DMS114 treated with DMSO at 0.1 percent for 48 hours (cell line): ENCODE measurements at regions not wholly inside any gene's neighbourhood (a gene's known extent, or its start where the extent isn't known, plus 50 kb on each side); places are given as distances from the start of the nearest gene placed in this dataset.
"Not testable (repeated sequence)": the region's sequence is repeated elsewhere in the genome, so short reads cannot be mapped to it uniquely, and the experiment has no call there.

Experiments used
- DNase-seq: peaks from one replicate; lab custom pipeline; 2025; ENCODE audit not compliant: unreplicated experiment; lab: John Stamatoyannopoulos, UW

GRCh38 chr14:105581551-105582341 lies 55.4 kb downstream of the TMEM121 start:
- DNase-seq: no peak

GRCh38 chr14:105582639-105583038 lies 56.3 kb downstream of the TMEM121 start:
- DNase-seq: no peak

GRCh38 chr14:105583914-105584313 lies 57.5 kb downstream of the TMEM121 start:
- DNase-seq: not testable (repeated sequence)

GRCh38 chr14:105585290-105585689 lies 58.9 kb downstream of the TMEM121 start:
- not testable (repeated sequence) for DNase-seq

- not testable (repeated sequence) for DNase-seq
Measured at GRCh38 chr14:105585722-105586121, 59.3 kb downstream of the TMEM121 start.

- not testable (repeated sequence) for DNase-seq
Measured at GRCh38 chr14:105586144-105586872, 59.9 kb downstream of the TMEM121 start.

GRCh38 chr14:105587034-105587433 lies 60.7 kb downstream of the TMEM121 start:
- not testable (repeated sequence) for DNase-seq

- not testable (repeated sequence) for DNase-seq
Measured at GRCh38 chr14:105587482-105588235, 61.3 kb downstream of the TMEM121 start.

GRCh38 chr14:105588236-105588860 lies 62.0 kb downstream of the TMEM121 start:
- DNase-seq: no peak

- no peak for DNase-seq
Measured at GRCh38 chr14:105589161-105589925, 63.0 kb downstream of the TMEM121 start.

GRCh38 chr14:105589926-105590185 lies 63.5 kb downstream of the TMEM121 start:
- DNase-seq: not testable (repeated sequence)

GRCh38 chr14:105591052-105591451 lies 64.7 kb downstream of the TMEM121 start:
- no peak for DNase-seq

- DNase-seq: not testable (repeated sequence)
Measured at GRCh38 chr14:105591792-105592341, 65.5 kb downstream of the TMEM121 start.

GRCh38 chr14:105592646-105593045 lies 66.3 kb downstream of the TMEM121 start:
- DNase-seq: not testable (repeated sequence)

GRCh38 chr14:105595346-105595745 lies 69.0 kb downstream of the TMEM121 start:
- DNase-seq: not testable (repeated sequence)

- not testable (repeated sequence) for DNase-seq
Measured at GRCh38 chr14:105596374-105596773, 70.0 kb downstream of the TMEM121 start.

- not testable (repeated sequence) for DNase-seq
Measured at GRCh38 chr14:105598040-105598763, 71.8 kb downstream of the TMEM121 start.

GRCh38 chr14:105598925-105599586 lies 72.7 kb downstream of the TMEM121 start:
- not testable (repeated sequence) for DNase-seq
